RPMI7951 (cell line): ENCODE measurements at regions not wholly inside any gene's neighbourhood (a gene's known extent, or its start where the extent isn't known, plus 50 kb on each side); places are given as distances from the start of the nearest gene placed in this dataset.
"Not testable (repeated sequence)": the region's sequence is repeated elsewhere in the genome, so short reads cannot be mapped to it uniquely, and the experiment has no call there.

ENCODE experiments used
- DNase-seq: peaks from one replicate; pipeline ENCODE4 v3.0.0-alpha.2; 2012; ENCODE audit warnings: low read depth

GRCh38 chr6:22747571-22747970, 178.2 kb downstream of the HDGFL1 start:
- no peak for DNase-seq

- DNase-seq, result no peak
Measured at GRCh38 chr6:22748681-22749080, 179.3 kb downstream of the HDGFL1 start.

- DNase-seq, result no peak
Measured at GRCh38 chr6:22749696-22750095, 180.3 kb downstream of the HDGFL1 start.

GRCh38 chr6:22751223-22751622, 181.9 kb downstream of the HDGFL1 start:
- DNase-seq, result no peak

GRCh38 chr6:22752522-22752921, 183.2 kb downstream of the HDGFL1 start:
- no peak for DNase-seq

GRCh38 chr6:22754061-22754460, 184.7 kb downstream of the HDGFL1 start:
- no peak for DNase-seq

- DNase-seq, result no peak
Measured at GRCh38 chr6:22755605-22756004, 186.2 kb downstream of the HDGFL1 start.

GRCh38 chr6:22756365-22756764, 187.0 kb downstream of the HDGFL1 start:
- DNase-seq, result no peak

GRCh38 chr6:22764496-22764895, 195.1 kb downstream of the HDGFL1 start:
- DNase-seq, result peak; percentile 32

- DNase-seq, result peak; percentile 34
Measured at GRCh38 chr6:22765015-22765414, 195.6 kb downstream of the HDGFL1 start.

- DNase-seq, result no peak
Measured at GRCh38 chr6:22766979-22767378, 197.6 kb downstream of the HDGFL1 start.

GRCh38 chr6:22770054-22770453, 200.7 kb downstream of the HDGFL1 start:
- DNase-seq, result no peak

GRCh38 chr6:22774129-22774528, 204.8 kb downstream of the HDGFL1 start:
- no peak for DNase-seq

GRCh38 chr6:22778438-22778837, 209.1 kb downstream of the HDGFL1 start:
- DNase-seq, result not testable (repeated sequence)

GRCh38 chr6:22779062-22779461, 209.7 kb downstream of the HDGFL1 start:
- DNase-seq, result no peak

GRCh38 chr6:22783931-22784330, 214.6 kb downstream of the HDGFL1 start:
- no peak for DNase-seq

- DNase-seq, result peak; percentile 57
Measured at GRCh38 chr6:22784601-22785410, 215.4 kb downstream of the HDGFL1 start.

- no peak for DNase-seq
Measured at GRCh38 chr6:22788038-22788437, 218.7 kb downstream of the HDGFL1 start.

- no peak for DNase-seq
Measured at GRCh38 chr6:22789315-22789714, 219.9 kb downstream of the HDGFL1 start.

- no peak for DNase-seq
Measured at GRCh38 chr6:22794844-22795243, 225.5 kb downstream of the HDGFL1 start.

GRCh38 chr6:22800451-22800850, 231.1 kb downstream of the HDGFL1 start:
- no peak for DNase-seq

GRCh38 chr6:22801831-22802230, 232.5 kb downstream of the HDGFL1 start:
- no peak for DNase-seq

GRCh38 chr6:22804620-22805261, 235.4 kb downstream of the HDGFL1 start:
- no peak for DNase-seq
